Liver (tissue), 8 donors: ENCODE measurements at regions not wholly inside any gene's neighbourhood (a gene's known extent, or its start where the extent isn't known, plus 50 kb on each side); places are given as distances from the start of the nearest gene placed in this dataset.

ENCODE experiments used
- DNase-seq: peaks from one replicate; pipeline ENCODE4 v3.0.0-alpha.2; 2017; ENCODE audit warnings: low spot score
- H3K27ac ChIP-seq, 2 donors: one replicate each; pipeline ENCODE4 v1.7.0; 2013; ENCODE audit warnings: inconsistent platforms in 2 of 2, low read length in 2 of 2, control low read depth in 1 of 2, low read depth in 1 of 2, mild to moderate bottlenecking in 1 of 2
- H3K27me3 ChIP-seq, 4 donors: one replicate each; pipeline versions ENCODE4 v1.6.1 to v1.7.0; 2013; ENCODE audit warnings: low read length in 3 of 4, inconsistent platforms in 1 of 4, mild to moderate bottlenecking in 1 of 4, moderate library complexity in 1 of 4; ENCODE audit not compliant: control insufficient read depth in 4 of 4, insufficient read depth in 4 of 4
- H3K36me3 ChIP-seq, 4 donors: one replicate each; pipeline versions ENCODE4 v1.6.1 to v1.7.0; 2013; ENCODE audit warnings: low read length in 3 of 4, mild to moderate bottlenecking in 3 of 4, low read depth in 1 of 4, moderate library complexity in 1 of 4; ENCODE audit not compliant: control insufficient read depth in 4 of 4, insufficient read depth in 3 of 4
- H3K4me1 ChIP-seq, 4 donors: one replicate each; pipeline versions ENCODE4 v1.6.1 to v1.7.0; 2013; ENCODE audit warnings: low read length in 3 of 4, mild to moderate bottlenecking in 3 of 4, moderate library complexity in 1 of 4; ENCODE audit not compliant: control insufficient read depth in 4 of 4, insufficient read depth in 4 of 4
- H3K4me3 ChIP-seq, 3 donors: one replicate each; pipeline versions ENCODE4 v1.6.1 to v1.7.0; 2013; ENCODE audit warnings: low read length in 3 of 3, control low read depth in 1 of 3, low read depth in 1 of 3, mild to moderate bottlenecking in 1 of 3
- H3K9ac ChIP-seq, 2 donors: one replicate each; pipeline ENCODE4 v1.7.0; 2013; ENCODE audit warnings: low read length in 2 of 2, mild to moderate bottlenecking in 2 of 2, moderate library complexity in 2 of 2, control low read depth in 1 of 2, low read depth in 1 of 2
- H3K9me3 ChIP-seq, 4 donors: one replicate each; pipeline versions ENCODE4 v1.6.1 to v1.7.0; 2013; ENCODE audit warnings: low read length in 3 of 4; ENCODE audit not compliant: control insufficient read depth in 4 of 4
- ATF3 ChIP-seq: IDR thresholded peaks from 2 replicates; pipeline ENCODE4 v1.6.1; 2016; ENCODE audit warnings: antibody characterized with exemption
- CTCF ChIP-seq: fragments of 150-350 bp; IDR thresholded peaks from 2 replicates; pipeline ENCODE4 v1.5.1; 2017; ENCODE audit warnings: improper control_type of control experiment, low read depth, low read length; ENCODE audit not compliant: missing input control
- EGR1 ChIP-seq, 2 donors: IDR thresholded peaks; 2 replicates each; pipeline ENCODE4 v1.6.1; 2016 to 2018; ENCODE audit warnings: antibody characterized with exemption in 2 of 2, low read depth in 2 of 2
- FOXA1 ChIP-seq: IDR thresholded peaks from 2 replicates; pipeline ENCODE4 v1.6.1; 2016; ENCODE audit warnings: antibody characterized with exemption
- FOXA2 ChIP-seq: IDR thresholded peaks from 2 replicates; pipeline ENCODE4 v1.6.1; 2016; ENCODE audit warnings: antibody characterized with exemption
- GABPA ChIP-seq, 2 donors: IDR thresholded peaks in 1 of 2; conservative IDR thresholded peaks in 1 of 2; 2 replicates each; pipeline ENCODE4 v1.6.1; 2016; ENCODE audit warnings: antibody characterized with exemption in 2 of 2, mild to moderate bottlenecking in 1 of 2, moderate library complexity in 1 of 2
- HNF4A ChIP-seq, 2 donors: conservative IDR thresholded peaks; 2 replicates each; pipeline ENCODE4 v1.6.1; 2016; ENCODE audit warnings: antibody characterized with exemption in 2 of 2, mild to moderate bottlenecking in 2 of 2
- HNF4G ChIP-seq: IDR thresholded peaks from 2 replicates; pipeline ENCODE4 v1.6.1; 2016; ENCODE audit warnings: antibody characterized with exemption
- JUND ChIP-seq, 2 donors: IDR thresholded peaks; 2 replicates each; pipeline ENCODE4 v1.6.1; 2016; ENCODE audit warnings: antibody characterized with exemption in 2 of 2
- MAX ChIP-seq: IDR thresholded peaks from 2 replicates; pipeline ENCODE4 v1.6.1; 2016; ENCODE audit warnings: antibody characterized with exemption
- NR2F2 ChIP-seq: IDR thresholded peaks from 2 replicates; pipeline ENCODE4 v1.6.1; 2016; ENCODE audit warnings: antibody characterized with exemption
- RAD21 ChIP-seq, 2 donors: IDR thresholded peaks; 2 replicates each; pipeline ENCODE4 v1.6.1; 2016; ENCODE audit warnings: antibody characterized with exemption in 2 of 2, mild to moderate bottlenecking in 2 of 2
- REST ChIP-seq: IDR thresholded peaks from 2 replicates; pipeline ENCODE4 v1.6.1; 2016; ENCODE audit warnings: antibody characterized with exemption, mild to moderate bottlenecking
- TAF1 ChIP-seq: conservative IDR thresholded peaks from 2 replicates; pipeline ENCODE4 v1.6.1; 2016; ENCODE audit warnings: antibody characterized with exemption, mild to moderate bottlenecking
- ZBTB33 ChIP-seq: IDR thresholded peaks from 2 replicates; pipeline ENCODE4 v1.6.1; 2016; ENCODE audit warnings: antibody characterized with exemption
- WGBS: extraction: QIAGEN DNeasy Blood & Tissue Kit; methylation state at CpG from one replicate; pipeline ENCODE4 v1.1.7; 2013; 5-methylcytosine and 5-hydroxymethylcytosine counted together
- donor health status: healthy.
- donor health status: healthy.
- donor health status: healthy.
- donor health status: healthy.
- donor health status: healthy.

- peaks cover 0 to 3% (median 0%) of the 10 kb centered on the region in 4 donors for H3K9me3 ChIP-seq
- no peak overlapping the region for H3K9ac ChIP-seq
- TF ChIP-seq MAX (no peak), CTCF (no peak)
- WGBS, result 91% methylated on average over 7 of the region's 7 CpGs
- no peaks in the 10 kb centered on the region for H3K27me3 ChIP-seq
- no peak for DNase-seq
- no peak overlapping the region for H3K4me3 ChIP-seq
- H3K36me3 ChIP-seq, result no peaks in the 10 kb centered on the region
- no peak overlapping the region for H3K27ac ChIP-seq
- no peaks in the 10 kb centered on the region for H3K4me1 ChIP-seq
These were observed 215.3 kb upstream of the RARB start for GRCh38 chr3:25212736-25213135.

GRCh38 chr3:25214034-25214433, 214.0 kb upstream of the RARB start:
- no peak overlapping the region for H3K9ac ChIP-seq
- H3K36me3 ChIP-seq, result no peaks in the 10 kb centered on the region
- H3K4me1 ChIP-seq, result no peaks in the 10 kb centered on the region
- H3K9me3 ChIP-seq, result peaks cover 0 to 3% (median 0%) of the 10 kb centered on the region in 4 donors
- DNase-seq, result no peak
- no peak overlapping the region for H3K4me3 ChIP-seq
- H3K27me3 ChIP-seq, result no peaks in the 10 kb centered on the region
- 78% methylated on average over 2 of the region's 2 CpGs for WGBS
- no peak for TF ChIP-seq REST
- no peak for TF ChIP-seq FOXA2
- H3K27ac ChIP-seq, result no peak overlapping the region

- no peaks in the 10 kb centered on the region for H3K4me1 ChIP-seq
- H3K4me3 ChIP-seq, result no peak overlapping the region
- H3K36me3 ChIP-seq, result no peaks in the 10 kb centered on the region
- H3K27ac ChIP-seq, result no peak overlapping the region
- DNase-seq, result no peak
- H3K9ac ChIP-seq, result no peak overlapping the region
- H3K9me3 ChIP-seq, result no peaks in the 10 kb centered on the region
- H3K27me3 ChIP-seq, result no peaks in the 10 kb centered on the region
- TF ChIP-seq REST (no peak), HNF4A (conservative IDR thresholded peaks at IDR 0.05) (no peak), MAX (no peak), HNF4G (no peak), FOXA1 (no peak), ATF3 (no peak), GABPA (IDR thresholded peaks at IDR 0.05 in 1 of 2, conservative IDR thresholded peaks at IDR 0.05 in 1 of 2) (no peak), RAD21 (IDR thresholded peaks at IDR 0.05) (no peak), TAF1 (no peak), JUND (IDR thresholded peaks at IDR 0.05) (no peak), EGR1 (IDR thresholded peaks at IDR 0.05; ENCODE audit: low read depth in 2 of 2) (no peak), FOXA2 (no peak), NR2F2 (no peak), ZBTB33 (no peak)
These were observed 209.7 kb upstream of the RARB start for GRCh38 chr3:25218362-25218761.
